ENCODE measurements at regions not wholly inside any gene's neighbourhood (a gene's known extent, or its start where the extent isn't known, plus 50 kb on each side); places are given as distances from the start of the nearest gene placed in this dataset.

GRCh38 chr1:195769461-195769860 is 838.8 kb downstream of the KCNT2 start (continued):
- no peak for TF ChIP-seq E2F6 (IDR thresholded peaks at IDR 0.05; ENCODE audit: borderline replicate concordance, low read depth)
- TF ChIP-seq CBX8 (IDR thresholded peaks at IDR 0.05): no peak
- no peak for TF ChIP-seq HMGXB4 (CRISPR knock-in tag; IDR thresholded peaks at IDR 0.05; ENCODE audit: borderline replicate concordance)
- no peak for TF ChIP-seq FOSB (CRISPR knock-in tag; IDR thresholded peaks at IDR 0.05)
- TF ChIP-seq HOXB5 (CRISPR knock-in tag; IDR thresholded peaks at IDR 0.05): no peak

- DNase-seq (ENCODE audit: low read depth in 1 of 2, low spot score in 1 of 2) (no peak), ATAC-seq (no peak), FAIRE-seq (no peak)
- no peaks in the 10 kb centered on the region for H3K9me3 ChIP-seq
- TF ChIP-seq EP300 (IDR thresholded peaks at IDR 0.05) (no peak), ELK1 (IDR thresholded peaks at IDR 0.05; ENCODE audit: low read depth, low read length) (no peak), ESRRA (IDR thresholded peaks at IDR 0.05; ENCODE audit: borderline replicate concordance, low read length) (no peak), PBX3 (IDR thresholded peaks at IDR 0.05) (no peak), RARB (CRISPR knock-in tag; IDR thresholded peaks at IDR 0.05) (no peak), FOXS1 (CRISPR knock-in tag; IDR thresholded peaks at IDR 0.05) (no peak), RCOR1 (IDR thresholded peaks at IDR 0.05; ENCODE audit: low read depth, low read length) (no peak), HOXB13 (CRISPR knock-in tag; IDR thresholded peaks at IDR 0.05; ENCODE audit: low read depth) (no peak), RAD21 (conservative IDR thresholded peaks at IDR 0.05 in 1 of 2, IDR thresholded peaks at IDR 0.05 in 1 of 2) (no peak)
- H3K4me2 ChIP-seq: no peak overlapping the region
- no peak overlapping the region for H3K27ac ChIP-seq
- no peak overlapping the region for H3K4me3 ChIP-seq
- ChIA-PET POLR2A (no interaction called here), CTCF (no interaction called here)
- H3K4me1 ChIP-seq: 0 out of 3 replicates have a peak, but pooled peaks cover 8% of the 10 kb centered on the region
Observed at GRCh38 chr1:195768936-195769335, 839.3 kb downstream of the KCNT2 start.

- FAIRE-seq (no peak), DNase-seq (ENCODE audit: low read depth in 1 of 2, low spot score in 1 of 2) (no peak), ATAC-seq (no peak)
- 67% methylated on average over 2 of the region's 2 CpGs for WGBS (ENCODE audit: missing lambda C conversion rate)
- peak; percentile 36; the same call in 1 of the 2 replicates for TF ChIP-seq NFE2L2 (conservative IDR thresholded peaks at IDR 0.05; ENCODE audit: low read length)
- no peak for TF ChIP-seq HMGXB4 (CRISPR knock-in tag; IDR thresholded peaks at IDR 0.05; ENCODE audit: borderline replicate concordance)
- TF ChIP-seq BHLHE40 (IDR thresholded peaks at IDR 0.05; ENCODE audit: low read depth, low read length): no peak
- TF ChIP-seq MAFK (IDR thresholded peaks at IDR 0.05; ENCODE audit: partially characterized antibody): peak; percentile 75
- Histone ChIP-seq H3K4me3 (no peak overlapping the region), H3K27ac (no peak overlapping the region), H3K4me2 (no peak overlapping the region), H3K9me3 (no peaks in the 10 kb centered on the region), H3K4me1 (0 out of 3 replicates have a peak, but pooled peaks cover 11% of the 10 kb centered on the region)
- ChIA-PET POLR2A (no interaction called here), CTCF (no interaction called here)
Observed at GRCh38 chr1:195768377-195768776, 839.9 kb downstream of the KCNT2 start.

All from A549 (cell line).